Iris pigment epithelial cell (primary cell): ENCODE measurements at regions not wholly inside any gene's neighbourhood (a gene's known extent, or its start where the extent isn't known, plus 50 kb on each side); places are given as distances from the start of the nearest gene placed in this dataset.

Experiments used
- DNase-seq: peaks from one replicate; pipeline ENCODE4 v3.0.0-alpha.2; 2011; ENCODE audit warnings: low read depth

DNA sequence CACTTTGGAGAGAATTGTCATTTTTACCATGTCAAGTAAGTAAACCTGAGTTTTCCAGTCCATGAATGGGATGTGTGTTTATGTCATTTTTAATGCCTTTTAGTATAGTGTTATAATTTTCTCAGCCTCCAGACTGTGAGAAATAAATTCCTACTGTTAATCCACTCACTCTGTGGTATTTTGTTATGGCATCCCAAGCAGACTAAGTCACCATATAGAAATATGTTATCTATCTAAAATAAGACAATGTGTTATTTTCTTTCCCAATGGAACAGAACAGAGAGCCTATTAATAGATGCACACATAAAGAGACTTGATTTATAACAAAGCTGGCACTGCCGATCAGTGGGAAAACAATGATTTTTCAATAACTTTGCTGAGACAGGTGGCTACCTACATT is 70.2 kb upstream of the SLC4A11 start:
- peak; percentile 17 for DNase-seq

DNA sequence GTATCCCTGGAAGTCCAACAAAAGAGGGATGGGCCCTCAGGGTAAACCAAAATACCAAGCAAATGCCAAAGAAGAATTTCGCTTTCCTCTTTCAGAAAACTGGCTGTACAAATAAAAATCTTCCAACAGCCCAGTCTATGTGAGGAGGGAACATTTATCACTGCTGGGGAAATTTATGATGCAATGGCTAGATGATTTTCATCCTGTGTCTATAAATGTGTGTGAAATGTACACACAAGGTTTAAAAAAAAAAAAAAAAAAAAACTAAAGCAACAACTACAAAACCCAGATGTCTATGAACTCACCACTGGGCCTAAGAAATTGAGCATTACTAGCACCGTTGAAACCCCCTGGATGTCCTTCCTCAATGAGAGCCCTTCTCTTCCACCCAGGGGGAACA is 68.7 kb upstream of the SLC4A11 start:
- peak; percentile 31 for DNase-seq

DNA sequence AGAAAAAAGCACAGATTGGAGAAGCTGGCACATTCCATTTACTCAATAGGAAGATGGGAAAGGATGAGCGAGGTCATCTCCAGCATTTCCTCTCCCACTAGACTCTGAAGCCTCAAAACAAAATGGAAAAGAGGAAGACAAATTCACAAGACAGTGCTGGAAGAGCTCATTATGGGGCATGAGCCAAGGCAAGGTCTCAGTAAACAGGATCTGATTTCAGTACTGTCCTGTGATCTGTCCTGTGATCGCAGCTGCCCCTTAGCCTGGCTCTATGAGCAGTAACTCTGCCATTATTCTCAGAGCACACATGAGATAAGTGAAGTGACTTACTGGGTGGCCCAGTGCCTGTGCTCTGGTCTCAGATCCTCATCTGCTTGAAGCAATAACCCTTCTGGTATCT is 68.1 kb upstream of the SLC4A11 start:
- DNase-seq, result no peak

DNA sequence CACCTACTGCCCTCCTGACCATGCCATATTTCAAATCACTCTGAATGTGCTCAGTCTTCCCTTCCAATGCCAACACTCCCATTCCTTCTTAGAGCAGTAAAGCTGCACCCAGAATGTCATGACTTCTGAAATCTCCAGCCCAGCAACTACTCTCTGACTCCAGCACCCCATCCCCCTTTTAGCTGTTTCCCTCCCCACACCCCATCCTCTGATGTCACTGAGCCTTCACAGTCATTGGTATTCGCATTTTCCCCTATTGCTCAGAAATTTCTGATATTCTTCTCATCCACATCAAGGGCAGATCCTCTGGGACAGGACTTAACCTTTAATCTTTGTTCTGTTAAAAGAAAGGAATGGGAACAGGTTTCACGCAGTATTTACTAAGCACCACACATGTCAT is 67.1 kb upstream of the SLC4A11 start:
- DNase-seq, result no peak

DNA sequence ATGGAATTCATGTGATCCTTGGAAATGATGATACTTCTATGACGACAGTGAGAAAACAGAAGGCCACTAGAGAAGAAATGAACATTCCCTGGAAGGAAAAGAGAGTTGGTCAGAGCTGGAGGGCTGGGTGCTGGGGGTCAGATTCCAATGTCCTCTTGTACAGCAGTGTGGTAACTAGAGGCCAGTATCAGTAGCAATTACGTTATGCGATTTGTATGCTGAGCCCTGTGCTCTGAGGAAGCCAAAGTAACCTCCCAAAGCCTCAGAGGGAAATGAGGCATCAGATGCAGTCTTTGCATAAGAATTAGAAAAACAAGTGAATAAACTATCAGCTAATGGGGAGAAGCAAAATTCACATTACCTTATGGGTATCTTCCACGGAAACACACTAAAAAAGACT is 65.5 kb upstream of the SLC4A11 start:
- DNase-seq, result no peak

DNA sequence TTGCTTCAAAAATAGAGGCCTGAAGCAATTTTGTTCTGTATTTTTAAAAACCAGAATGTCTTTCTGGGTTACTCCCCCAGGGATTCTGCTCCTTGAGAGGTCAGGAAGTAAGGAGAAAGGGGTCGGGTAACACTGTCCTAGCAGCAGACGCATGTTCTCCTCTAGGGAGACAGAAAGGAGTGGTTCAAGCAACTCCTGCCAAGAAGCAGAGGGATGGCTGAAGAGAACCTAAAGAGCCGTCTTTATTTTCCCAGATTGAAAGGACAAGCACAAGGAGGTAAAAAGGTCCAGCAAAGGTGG is 58.0 kb upstream of the SLC4A11 start:
- DNase-seq, result no peak

DNA sequence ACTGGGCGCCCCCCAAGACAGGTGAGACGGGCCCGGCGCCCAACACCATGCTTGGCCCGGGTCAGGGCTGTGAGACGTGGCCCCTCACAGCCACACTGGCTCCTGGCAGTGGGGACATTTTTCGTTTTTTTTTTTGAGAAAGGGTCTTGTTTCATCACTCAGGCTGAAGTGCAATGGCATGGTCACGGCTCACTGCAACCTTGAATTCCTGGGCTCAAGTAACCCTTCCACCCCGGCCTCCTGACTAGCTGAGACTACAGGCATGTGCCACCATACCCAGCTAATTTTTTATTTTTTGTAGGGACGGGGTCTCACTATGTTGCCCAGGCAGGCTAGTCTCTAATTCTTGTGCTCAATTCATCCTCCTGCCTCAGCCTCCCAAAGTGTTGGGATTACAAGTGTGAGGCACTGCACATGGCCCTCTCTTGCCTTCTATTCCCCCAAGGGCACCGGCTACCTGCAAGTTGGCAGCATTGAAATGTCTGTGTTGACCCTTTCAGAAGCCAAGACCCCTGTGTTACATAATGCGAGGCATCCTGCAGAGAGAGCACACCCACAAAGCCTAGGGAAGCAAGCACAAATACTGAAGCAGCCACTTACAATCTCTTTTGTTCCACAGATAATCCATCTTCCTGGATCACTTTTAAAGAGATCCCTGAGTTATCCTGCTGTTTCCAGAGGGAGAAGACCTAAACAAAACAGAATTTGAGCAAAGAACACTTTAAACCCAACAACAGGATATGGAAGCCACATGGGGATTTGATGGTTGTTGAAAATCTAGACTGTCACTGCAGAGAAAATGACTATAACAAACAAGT is 57.5 kb upstream of the SLC4A11 start:
- DNase-seq, result no peak
